Mammary epithelial cell (primary cell): ENCODE measurements at regions not wholly inside any gene's neighbourhood (a gene's known extent, or its start where the extent isn't known, plus 50 kb on each side); places are given as distances from the start of the nearest gene placed in this dataset.

ENCODE experiments used
- CTCF ChIP-seq, 2 donors: IDR thresholded peaks in 1 of 2; conservative IDR thresholded peaks in 1 of 2; 2 replicates each; pipeline ENCODE4 v1.5.1; 2011 to 2012; ENCODE audit warnings: inconsistent platforms in 2 of 2, low read length in 2 of 2, mild to moderate bottlenecking in 2 of 2, control low read depth in 1 of 2, low read depth in 1 of 2; ENCODE audit not compliant: insufficient read depth in 1 of 2; ENCODE audit errors: extremely low read depth in 1 of 2
- EZH2 ChIP-seq: IDR thresholded peaks from 2 replicates; pipeline ENCODE4 v1.6.1; 2012; ENCODE audit warnings: low read length, inconsistent platforms, borderline replicate concordance

GRCh38 chr13:76769271-76769791 is 116.9 kb downstream of the KCTD12 start:
- TF ChIP-seq CTCF (conservative IDR thresholded peaks at IDR 0.05 in 1 of 2, IDR thresholded peaks at IDR 0.05 in 1 of 2; ENCODE audit: extremely low read depth in 1 of 2, insufficient read depth in 1 of 2, low read depth in 1 of 2, low read length in 2 of 2), result no peak
- TF ChIP-seq EZH2, result no peak
